ENCODE measurements at regions not wholly inside any gene's neighbourhood (a gene's known extent, or its start where the extent isn't known, plus 50 kb on each side); places are given as distances from the start of the nearest gene placed in this dataset.

DNA sequence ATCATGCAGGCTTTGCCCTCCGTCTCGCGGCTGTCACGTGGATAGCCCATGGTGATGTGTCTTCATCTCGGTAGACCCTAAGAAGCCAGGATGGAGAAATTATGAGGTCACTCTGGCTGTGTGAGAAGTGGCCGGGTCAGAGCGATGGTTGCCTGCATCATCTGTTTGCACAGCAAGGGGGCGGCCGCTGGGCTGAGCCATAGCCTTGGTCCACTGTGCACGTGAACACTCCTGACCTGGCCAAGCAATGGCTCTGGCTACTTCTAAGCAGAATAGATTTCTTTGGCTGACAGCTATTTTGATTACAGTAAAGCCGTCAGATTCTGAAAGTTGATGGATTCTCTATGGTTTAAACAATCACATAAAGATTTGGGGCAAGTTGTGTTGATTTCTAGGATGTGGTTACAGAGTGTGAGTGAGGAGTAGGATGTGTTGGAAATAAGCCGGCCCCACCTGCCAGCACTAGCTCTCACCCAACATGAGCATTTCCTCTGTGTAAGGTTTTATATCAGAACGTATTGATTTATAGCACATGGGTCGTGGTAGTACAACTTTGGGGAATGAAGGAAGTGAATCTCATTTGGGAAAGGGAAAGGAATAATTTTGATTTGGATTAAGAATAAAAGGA lies 214.4 kb upstream of the GPR26 start:
- H3K27ac ChIP-seq (ENCODE audit: insufficient read depth, low read depth, low read length), result no peak overlapping the region
- DNase-seq (ENCODE audit: low read depth, low spot score) (no peak), FAIRE-seq (no peak)
- H3K9ac ChIP-seq (replicated peaks; ENCODE audit: extremely low read depth, insufficient read depth, low read length), result no peak overlapping the region
- intact Hi-C loops (cut with micrococcal nuclease) (no loop called here), dilution Hi-C loops (cut with MboI; ENCODE audit: extremely low pct_ligation_motif_present, low sequenced_read_pairs) (no loop called here)
- H2AFZ ChIP-seq (ENCODE audit: low read depth, low read length), result no peak overlapping the region
- H3K9me1 ChIP-seq (replicated peaks; ENCODE audit: control insufficient read depth, extremely low read depth, insufficient read depth, low read length), result no peaks in the 10 kb centered on the region
- no peaks in the 10 kb centered on the region for H4K20me1 ChIP-seq (replicated peaks; ENCODE audit: control insufficient read depth, extremely low read depth, insufficient read depth, low read length)
- POLR2A ChIA-PET, result no interaction called here
- CTCF ChIA-PET, result interaction anchor here (1.2 kb wide), 1 partner anchor 23 kb away, joined by 3 read pairs; no protein-coding TSS in a partner anchor
- no peak overlapping the region for H3K4me3 ChIP-seq (replicated peaks in 1 of 3; ENCODE audit: insufficient read depth in 1 of 3, low read depth in 1 of 3, low read length in 3 of 3)
- no peaks in the 10 kb centered on the region for H3K9me3 ChIP-seq (replicated peaks; ENCODE audit: control insufficient read depth, insufficient read depth, low read length)
- TF ChIP-seq, protein P1, sequence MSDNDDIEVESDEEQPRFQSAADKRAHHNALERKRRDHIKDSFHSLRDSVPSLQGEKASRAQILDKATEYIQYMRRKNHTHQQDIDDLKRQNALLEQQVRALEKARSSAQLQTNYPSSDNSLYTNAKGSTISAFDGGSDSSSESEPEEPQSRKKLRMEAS (IDR thresholded peaks at IDR 0.05; ENCODE audit: insufficient read depth, insufficient read length), result no peak
- no peak for TF ChIP-seq POLR2AphosphoS5 (IDR thresholded peaks at IDR 0.05; ENCODE audit: insufficient read depth, low read depth, low read length)
- TF ChIP-seq EZH2 (IDR thresholded peaks at IDR 0.05; ENCODE audit: borderline replicate concordance, low read depth, low read length, severe bottlenecking), result no peak
- TF ChIP-seq MYC (IDR thresholded peaks at IDR 0.05; ENCODE audit: low read depth, low read length), result no peak
- no peak for TF ChIP-seq GATA2 (IDR thresholded peaks at IDR 0.05; ENCODE audit: insufficient read depth, insufficient read length, low read depth, low read length)
- no peak for TF ChIP-seq POLR2A (IDR thresholded peaks at IDR 0.05; ENCODE audit: low read depth, low read length)
- no peak for TF ChIP-seq JUN (IDR thresholded peaks at IDR 0.05; ENCODE audit: borderline replicate concordance, insufficient read depth, insufficient read length, low read depth)
- TF ChIP-seq, protein P2, sequence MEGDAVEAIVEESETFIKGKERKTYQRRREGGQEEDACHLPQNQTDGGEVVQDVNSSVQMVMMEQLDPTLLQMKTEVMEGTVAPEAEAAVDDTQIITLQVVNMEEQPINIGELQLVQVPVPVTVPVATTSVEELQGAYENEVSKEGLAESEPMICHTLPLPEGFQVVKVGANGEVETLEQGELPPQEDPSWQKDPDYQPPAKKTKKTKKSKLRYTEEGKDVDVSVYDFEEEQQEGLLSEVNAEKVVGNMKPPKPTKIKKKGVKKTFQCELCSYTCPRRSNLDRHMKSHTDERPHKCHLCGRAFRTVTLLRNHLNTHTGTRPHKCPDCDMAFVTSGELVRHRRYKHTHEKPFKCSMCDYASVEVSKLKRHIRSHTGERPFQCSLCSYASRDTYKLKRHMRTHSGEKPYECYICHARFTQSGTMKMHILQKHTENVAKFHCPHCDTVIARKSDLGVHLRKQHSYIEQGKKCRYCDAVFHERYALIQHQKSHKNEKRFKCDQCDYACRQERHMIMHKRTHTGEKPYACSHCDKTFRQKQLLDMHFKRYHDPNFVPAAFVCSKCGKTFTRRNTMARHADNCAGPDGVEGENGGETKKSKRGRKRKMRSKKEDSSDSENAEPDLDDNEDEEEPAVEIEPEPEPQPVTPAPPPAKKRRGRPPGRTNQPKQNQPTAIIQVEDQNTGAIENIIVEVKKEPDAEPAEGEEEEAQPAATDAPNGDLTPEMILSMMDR (IDR thresholded peaks at IDR 0.05; ENCODE audit: extremely low read depth in 1 of 2, insufficient read depth in 1 of 2, low read depth in 1 of 2, low read length in 2 of 2), result no peak
- no peak for TF ChIP-seq FOS (IDR thresholded peaks at IDR 0.05; ENCODE audit: borderline replicate concordance, insufficient read depth, low read length)
- H3K4me1 ChIP-seq (ENCODE audit: control insufficient read depth, extremely low read depth, insufficient read depth, low read length), result no peaks in the 10 kb centered on the region
- H3K79me2 ChIP-seq (ENCODE audit: control insufficient read depth, insufficient read depth, low read length), result no peaks in the 10 kb centered on the region
- H3K4me2 ChIP-seq (ENCODE audit: insufficient read depth, low read length), result no peak overlapping the region
- no TSS peak for BruUV-seq (replicated peaks)
- no peaks in the 10 kb centered on the region for H3K27me3 ChIP-seq (ENCODE audit: control insufficient read depth in 2 of 2, insufficient read depth in 2 of 2, low read length in 2 of 2)
- no peaks in the 10 kb centered on the region for H3K36me3 ChIP-seq (ENCODE audit: control insufficient read depth in 2 of 2, extremely low read depth in 1 of 2, insufficient read depth in 2 of 2, low read length in 2 of 2)
